Esophagus muscularis mucosa (tissue), 3 donors: ENCODE measurements at regions not wholly inside any gene's neighbourhood (a gene's known extent, or its start where the extent isn't known, plus 50 kb on each side); places are given as distances from the start of the nearest gene placed in this dataset.

ENCODE experiments used
- CTCF ChIP-seq, 3 experiments: fragments of 200-600 bp in 2 of 3; fragments of 450-650 bp in 1 of 3; sonication (generic) in 2 of 3; IDR thresholded peaks; one replicate each; pipeline ENCODE4 v1.5.1; 2017 to 2019; ENCODE audit warnings: antibody characterized with exemption in 3 of 3, mild to moderate bottlenecking in 2 of 3, moderate library complexity in 1 of 3
- POLR2AphosphoS5 ChIP-seq, 2 donors: sonication (generic); formaldehyde crosslinking; IDR thresholded peaks; one replicate each; pipeline ENCODE4 v1.6.1; 2017; ENCODE audit warnings: antibody characterized with exemption in 2 of 2

- TF ChIP-seq POLR2AphosphoS5 (IDR thresholded peaks at IDR 0.05) (no peak), CTCF (IDR thresholded peaks at IDR 0.05) (no peak)
Measured at GRCh38 chr12:61879229-61879628, 381.0 kb upstream of the USP15 start.
